ENCODE measurements at regions not wholly inside any gene's neighbourhood (a gene's known extent, or its start where the extent isn't known, plus 50 kb on each side); places are given as distances from the start of the nearest gene placed in this dataset.
"Not testable (repeated sequence)": the region's sequence is repeated elsewhere in the genome, so short reads cannot be mapped to it uniquely, and the experiment has no call there.

- H3K4me1 ChIP-seq (ENCODE audit: control insufficient read depth, insufficient read depth, low read length); H3K27ac ChIP-seq (ENCODE audit: low read length); H3K9me3 ChIP-seq (ENCODE audit: control insufficient read depth in 2 of 2, low read length in 2 of 2); H3K9ac ChIP-seq (ENCODE audit: low read length in 2 of 2); H3K4me3 ChIP-seq (ENCODE audit: low read length in 2 of 2); H3K36me3 ChIP-seq (ENCODE audit: control insufficient read depth in 2 of 2, insufficient read depth in 2 of 2, low read length in 2 of 2); H3K27me3 ChIP-seq (ENCODE audit: control insufficient read depth in 1 of 2, insufficient read depth in 2 of 2, low read length in 2 of 2): not testable (repeated sequence)
Observed at GRCh38 chr5:36782612-36783011, 94.0 kb upstream of the NIPBL start.

GRCh38 chr5:36786448-36787012, 90.0 kb upstream of the NIPBL start:
- Histone ChIP-seq H3K9me3 (ENCODE audit: control insufficient read depth in 2 of 2, low read length in 2 of 2) (no peaks in the 10 kb centered on the region), H3K4me1 (ENCODE audit: control insufficient read depth, insufficient read depth, low read length) (no peaks in the 10 kb centered on the region), H3K9ac (ENCODE audit: low read length in 2 of 2) (no peak overlapping the region), H3K36me3 (ENCODE audit: control insufficient read depth in 2 of 2, insufficient read depth in 2 of 2, low read length in 2 of 2) (no peaks in the 10 kb centered on the region), H3K4me3 (ENCODE audit: low read length in 2 of 2) (no peak overlapping the region), H3K27me3 (ENCODE audit: control insufficient read depth in 1 of 2, insufficient read depth in 2 of 2, low read length in 2 of 2) (no peaks in the 10 kb centered on the region), H3K27ac (ENCODE audit: low read length) (no peak overlapping the region)

- Histone ChIP-seq H3K9me3 (ENCODE audit: control insufficient read depth in 2 of 2, low read length in 2 of 2) (no peaks in the 10 kb centered on the region), H3K9ac (ENCODE audit: low read length in 2 of 2) (no peak overlapping the region), H3K4me3 (ENCODE audit: low read length in 2 of 2) (no peak overlapping the region), H3K4me1 (ENCODE audit: control insufficient read depth, insufficient read depth, low read length) (no peaks in the 10 kb centered on the region), H3K27me3 (ENCODE audit: control insufficient read depth in 1 of 2, insufficient read depth in 2 of 2, low read length in 2 of 2) (no peaks in the 10 kb centered on the region), H3K27ac (ENCODE audit: low read length) (no peak overlapping the region), H3K36me3 (ENCODE audit: control insufficient read depth in 2 of 2, insufficient read depth in 2 of 2, low read length in 2 of 2) (no peaks in the 10 kb centered on the region)
Observed at GRCh38 chr5:36787365-36788093, 89.0 kb upstream of the NIPBL start.

GRCh38 chr5:36790847-36791246, 85.7 kb upstream of the NIPBL start:
- no peaks in the 10 kb centered on the region for H3K36me3 ChIP-seq (ENCODE audit: control insufficient read depth in 2 of 2, insufficient read depth in 2 of 2, low read length in 2 of 2)
- H3K9me3 ChIP-seq (ENCODE audit: control insufficient read depth in 2 of 2, low read length in 2 of 2), result no peaks in the 10 kb centered on the region
- H3K4me3 ChIP-seq (ENCODE audit: low read length in 2 of 2), result no peak overlapping the region
- H3K4me1 ChIP-seq (ENCODE audit: control insufficient read depth, insufficient read depth, low read length), result no peaks in the 10 kb centered on the region
- H3K27me3 ChIP-seq (ENCODE audit: control insufficient read depth in 1 of 2, insufficient read depth in 2 of 2, low read length in 2 of 2), result no peaks in the 10 kb centered on the region
- no peak overlapping the region for H3K9ac ChIP-seq (ENCODE audit: low read length in 2 of 2)
- H3K27ac ChIP-seq (ENCODE audit: low read length), result no peak overlapping the region

GRCh38 chr5:36792560-36793180, 83.9 kb upstream of the NIPBL start:
- Histone ChIP-seq H3K27ac (ENCODE audit: low read length) (no peak overlapping the region), H3K4me1 (ENCODE audit: control insufficient read depth, insufficient read depth, low read length) (no peaks in the 10 kb centered on the region), H3K4me3 (ENCODE audit: low read length in 2 of 2) (no peak overlapping the region), H3K27me3 (ENCODE audit: control insufficient read depth in 1 of 2, insufficient read depth in 2 of 2, low read length in 2 of 2) (no peaks in the 10 kb centered on the region), H3K9me3 (ENCODE audit: control insufficient read depth in 2 of 2, low read length in 2 of 2) (peaks cover 0 to 3% of the 10 kb centered on the region in 2 donors), H3K36me3 (ENCODE audit: control insufficient read depth in 2 of 2, insufficient read depth in 2 of 2, low read length in 2 of 2) (no peaks in the 10 kb centered on the region), H3K9ac (ENCODE audit: low read length in 2 of 2) (no peak overlapping the region)

GRCh38 chr5:36795366-36795765, 81.2 kb upstream of the NIPBL start:
- Histone ChIP-seq H3K9ac (ENCODE audit: low read length in 2 of 2) (no peak overlapping the region), H3K4me3 (ENCODE audit: low read length in 2 of 2) (no peak overlapping the region), H3K27ac (ENCODE audit: low read length) (no peak overlapping the region), H3K36me3 (ENCODE audit: control insufficient read depth in 2 of 2, insufficient read depth in 2 of 2, low read length in 2 of 2) (no peaks in the 10 kb centered on the region), H3K9me3 (ENCODE audit: control insufficient read depth in 2 of 2, low read length in 2 of 2) (peaks cover 0 to 3% of the 10 kb centered on the region in 2 donors), H3K27me3 (ENCODE audit: control insufficient read depth in 1 of 2, insufficient read depth in 2 of 2, low read length in 2 of 2) (no peaks in the 10 kb centered on the region), H3K4me1 (ENCODE audit: control insufficient read depth, insufficient read depth, low read length) (no peaks in the 10 kb centered on the region)

GRCh38 chr5:36796155-36796554, 80.4 kb upstream of the NIPBL start:
- Histone ChIP-seq H3K27ac (ENCODE audit: low read length) (no peak overlapping the region), H3K27me3 (ENCODE audit: control insufficient read depth in 1 of 2, insufficient read depth in 2 of 2, low read length in 2 of 2) (no peaks in the 10 kb centered on the region), H3K36me3 (ENCODE audit: control insufficient read depth in 2 of 2, insufficient read depth in 2 of 2, low read length in 2 of 2) (no peaks in the 10 kb centered on the region), H3K4me3 (ENCODE audit: low read length in 2 of 2) (no peak overlapping the region), H3K9me3 (ENCODE audit: control insufficient read depth in 2 of 2, low read length in 2 of 2) (peaks cover 0 to 3% of the 10 kb centered on the region in 2 donors), H3K9ac (ENCODE audit: low read length in 2 of 2) (no peak overlapping the region), H3K4me1 (ENCODE audit: control insufficient read depth, insufficient read depth, low read length) (no peaks in the 10 kb centered on the region)

GRCh38 chr5:36801523-36801922, 75.0 kb upstream of the NIPBL start:
- no peak overlapping the region for H3K4me3 ChIP-seq (ENCODE audit: low read length in 2 of 2)
- no peaks in the 10 kb centered on the region for H3K9me3 ChIP-seq (ENCODE audit: control insufficient read depth in 2 of 2, low read length in 2 of 2)
- no peaks in the 10 kb centered on the region for H3K4me1 ChIP-seq (ENCODE audit: control insufficient read depth, insufficient read depth, low read length)
- H3K36me3 ChIP-seq (ENCODE audit: control insufficient read depth in 2 of 2, insufficient read depth in 2 of 2, low read length in 2 of 2), result no peaks in the 10 kb centered on the region
- H3K9ac ChIP-seq (ENCODE audit: low read length in 2 of 2), result no peak overlapping the region
- no peaks in the 10 kb centered on the region for H3K27me3 ChIP-seq (ENCODE audit: control insufficient read depth in 1 of 2, insufficient read depth in 2 of 2, low read length in 2 of 2)
- H3K27ac ChIP-seq (ENCODE audit: low read length), result no peak overlapping the region

- Histone ChIP-seq H3K27me3 (ENCODE audit: control insufficient read depth in 1 of 2, insufficient read depth in 2 of 2, low read length in 2 of 2) (no peaks in the 10 kb centered on the region), H3K9me3 (ENCODE audit: control insufficient read depth in 2 of 2, low read length in 2 of 2) (no peaks in the 10 kb centered on the region), H3K27ac (ENCODE audit: low read length) (no peak overlapping the region), H3K36me3 (ENCODE audit: control insufficient read depth in 2 of 2, insufficient read depth in 2 of 2, low read length in 2 of 2) (no peaks in the 10 kb centered on the region), H3K9ac (ENCODE audit: low read length in 2 of 2) (no peak overlapping the region), H3K4me1 (ENCODE audit: control insufficient read depth, insufficient read depth, low read length) (no peaks in the 10 kb centered on the region), H3K4me3 (ENCODE audit: low read length in 2 of 2) (no peak overlapping the region)
Observed at GRCh38 chr5:36802187-36802586, 74.4 kb upstream of the NIPBL start.

GRCh38 chr5:36813249-36813648, 63.3 kb upstream of the NIPBL start:
- H3K27ac ChIP-seq (ENCODE audit: low read length), result not testable (repeated sequence)

GRCh38 chr5:36815871-36816270, 60.7 kb upstream of the NIPBL start:
- no peak overlapping the region for H3K27ac ChIP-seq (ENCODE audit: low read length)
- H3K4me3 ChIP-seq (ENCODE audit: low read length in 2 of 2), result no peak overlapping the region
- no peaks in the 10 kb centered on the region for H3K36me3 ChIP-seq (ENCODE audit: control insufficient read depth in 2 of 2, insufficient read depth in 2 of 2, low read length in 2 of 2)

More at GRCh38 chr5:36813249-36813648, 63.3 kb upstream of the NIPBL start:
- not testable (repeated sequence) for H3K9me3 ChIP-seq (ENCODE audit: control insufficient read depth in 2 of 2, low read length in 2 of 2); H3K27me3 ChIP-seq (ENCODE audit: control insufficient read depth in 1 of 2, insufficient read depth in 2 of 2, low read length in 2 of 2); H3K9ac ChIP-seq (ENCODE audit: low read length in 2 of 2); H3K4me3 ChIP-seq (ENCODE audit: low read length in 2 of 2); H3K36me3 ChIP-seq (ENCODE audit: control insufficient read depth in 2 of 2, insufficient read depth in 2 of 2, low read length in 2 of 2); H3K4me1 ChIP-seq (ENCODE audit: control insufficient read depth, insufficient read depth, low read length)

More at GRCh38 chr5:36815871-36816270, 60.7 kb upstream of the NIPBL start:
- Histone ChIP-seq H3K4me1 (ENCODE audit: control insufficient read depth, insufficient read depth, low read length) (no peaks in the 10 kb centered on the region), H3K27me3 (ENCODE audit: control insufficient read depth in 1 of 2, insufficient read depth in 2 of 2, low read length in 2 of 2) (no peaks in the 10 kb centered on the region), H3K9me3 (ENCODE audit: control insufficient read depth in 2 of 2, low read length in 2 of 2) (peaks cover 0 to 2% of the 10 kb centered on the region in 2 donors), H3K9ac (ENCODE audit: low read length in 2 of 2) (no peak overlapping the region)

Data from stomach smooth muscle (tissue), 2 donors.